ENCODE measurements at regions not wholly inside any gene's neighbourhood (a gene's known extent, or its start where the extent isn't known, plus 50 kb on each side); places are given as distances from the start of the nearest gene placed in this dataset.

- no peak overlapping the region for H3K27ac ChIP-seq
- TF ChIP-seq ZFX (IDR thresholded peaks at IDR 0.05; ENCODE audit: borderline replicate concordance) (no peak), CTCF (IDR thresholded peaks at IDR 0.05) (no peak)
Measured at GRCh38 chr9:84617411-84618029, 52.0 kb upstream of the NTRK2 start.
